Skeletal muscle tissue (tissue), 3 donors: ENCODE measurements at regions not wholly inside any gene's neighbourhood (a gene's known extent, or its start where the extent isn't known, plus 50 kb on each side); places are given as distances from the start of the nearest gene placed in this dataset.
"Not testable (repeated sequence)": the region's sequence is repeated elsewhere in the genome, so short reads cannot be mapped to it uniquely, and the experiment has no call there.

Experiments used
- H3K27ac ChIP-seq: one replicate; pipeline ENCODE4 v1.7.0; 2013; ENCODE audit warnings: mild to moderate bottlenecking, low read depth, low read length, inconsistent platforms
- H3K27me3 ChIP-seq, 3 donors: one replicate each; pipeline ENCODE4 v1.7.0; 2013; ENCODE audit warnings: low read length in 3 of 3; ENCODE audit not compliant: control insufficient read depth in 3 of 3, insufficient read depth in 3 of 3
- H3K36me3 ChIP-seq, 3 donors: one replicate each; pipeline ENCODE4 v1.7.0; 2013; ENCODE audit warnings: low read length in 3 of 3; ENCODE audit not compliant: control insufficient read depth in 3 of 3, insufficient read depth in 3 of 3
- H3K4me1 ChIP-seq, 3 donors: one replicate each; pipeline ENCODE4 v1.7.0; 2013; ENCODE audit warnings: low read length in 3 of 3, mild to moderate bottlenecking in 3 of 3; ENCODE audit not compliant: control insufficient read depth in 3 of 3, insufficient read depth in 3 of 3
- H3K4me3 ChIP-seq, 3 donors: one replicate each; pipeline ENCODE4 v1.7.0; 2013; ENCODE audit warnings: low read length in 3 of 3
- H3K9ac ChIP-seq, 3 donors: one replicate each; pipeline ENCODE4 v1.7.0; 2013; ENCODE audit warnings: low read length in 3 of 3, mild to moderate bottlenecking in 3 of 3, moderate library complexity in 2 of 3, low read depth in 1 of 3
- H3K9me3 ChIP-seq, 3 donors: one replicate each; pipeline ENCODE4 v1.7.0; 2013; ENCODE audit warnings: low read length in 3 of 3; ENCODE audit not compliant: control insufficient read depth in 3 of 3
- donor health status: Osteomylitis.

DNA sequence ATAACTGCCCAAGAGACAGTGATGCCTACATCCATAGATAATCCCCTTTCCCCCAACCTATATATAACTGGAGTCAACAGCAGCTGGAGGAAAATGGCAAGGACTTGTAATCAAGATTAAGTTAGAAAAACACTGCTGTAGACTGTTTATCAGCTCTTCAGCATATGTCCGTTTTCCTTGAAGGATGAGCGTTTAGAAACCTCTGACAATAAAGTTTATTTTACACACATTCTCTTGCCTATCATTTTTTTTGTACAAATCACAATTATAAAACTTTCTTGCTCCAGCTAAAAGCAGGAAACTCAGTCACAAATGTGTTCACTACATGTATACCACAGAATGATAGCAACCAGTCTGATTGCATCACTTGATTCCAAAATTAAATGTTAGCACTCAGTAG, 50.8 kb downstream of the PPIAL4G start:
- H3K4me3 ChIP-seq, H3K27ac ChIP-seq, H3K4me1 ChIP-seq, H3K9ac ChIP-seq, H3K9me3 ChIP-seq, H3K27me3 ChIP-seq, H3K36me3 ChIP-seq: not testable (repeated sequence)

DNA sequence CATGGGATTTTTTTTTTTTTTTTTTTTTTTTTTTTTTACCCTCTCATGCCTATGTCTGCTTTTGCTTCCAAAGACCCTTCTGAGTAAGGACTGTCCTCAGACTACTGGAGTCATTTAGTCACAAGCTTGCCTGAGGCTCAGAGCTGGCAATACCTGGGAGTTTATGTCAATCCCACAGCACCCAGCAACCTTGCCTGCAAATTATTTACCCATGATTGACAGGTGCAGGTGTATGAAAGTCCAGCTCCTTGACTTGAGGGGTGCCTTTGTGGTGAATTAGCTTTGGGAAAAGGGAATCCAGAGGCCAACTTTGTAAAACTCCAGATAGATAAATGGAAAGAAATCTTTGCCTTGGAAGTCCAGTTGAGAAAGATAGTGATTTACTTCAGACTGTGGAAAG, 53.2 kb downstream of the PPIAL4G start:
- not testable (repeated sequence) for H3K9me3 ChIP-seq, H3K4me3 ChIP-seq, H3K27me3 ChIP-seq, H3K36me3 ChIP-seq, H3K27ac ChIP-seq, H3K9ac ChIP-seq, H3K4me1 ChIP-seq

DNA sequence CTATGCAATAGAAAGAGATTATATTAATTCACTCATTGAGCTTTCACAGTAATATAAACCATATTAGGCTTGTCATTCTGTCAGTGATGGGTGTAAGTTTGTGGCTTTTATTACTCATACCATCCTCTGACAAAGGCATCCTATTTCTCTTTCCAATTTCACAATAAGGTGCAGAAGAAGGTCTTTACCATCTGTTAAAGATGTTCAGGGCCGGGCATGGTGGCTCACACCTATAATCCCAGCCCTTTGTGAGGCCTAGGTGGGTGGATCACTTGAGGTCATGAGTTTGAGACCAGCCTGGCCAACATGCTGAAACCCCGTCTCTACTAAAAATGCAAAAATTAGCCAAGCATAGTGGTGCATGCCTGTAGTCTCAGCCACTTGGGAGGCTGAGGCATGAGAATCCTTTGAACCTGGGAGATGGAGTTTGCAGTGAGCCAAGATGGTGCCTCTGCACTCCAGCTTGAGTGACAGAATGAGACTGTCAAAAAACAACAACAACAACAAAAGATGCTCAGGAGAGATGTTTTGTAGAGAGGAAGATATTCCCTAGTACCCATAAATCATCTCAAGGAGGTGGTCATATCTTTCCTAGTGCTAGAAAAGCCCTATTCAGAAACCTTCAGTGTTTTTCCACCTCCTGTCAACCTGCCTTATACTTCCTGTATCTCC, 56.0 kb downstream of the PPIAL4G start:
- not testable (repeated sequence) for H3K4me3 ChIP-seq, H3K4me1 ChIP-seq, H3K9me3 ChIP-seq, H3K36me3 ChIP-seq, H3K27me3 ChIP-seq, H3K27ac ChIP-seq, H3K9ac ChIP-seq

DNA sequence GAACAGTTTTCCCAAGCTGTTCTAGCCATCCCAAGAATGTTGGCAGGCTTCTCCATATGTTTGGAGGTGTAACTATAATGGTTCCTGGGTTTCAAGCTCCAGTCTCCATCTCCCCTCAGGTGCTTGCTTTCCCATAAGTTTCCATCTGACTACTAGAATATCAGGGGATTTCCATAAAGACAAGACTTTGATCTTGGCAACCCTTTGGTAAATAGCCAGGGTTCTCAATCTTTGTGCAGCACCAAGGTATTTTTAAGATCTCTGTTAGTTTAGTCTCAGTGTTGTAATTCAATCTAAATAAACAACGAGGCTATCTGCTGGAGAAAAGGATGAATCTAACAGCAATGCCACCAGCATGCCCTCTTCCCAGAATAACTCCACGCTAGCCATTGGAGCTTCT, 56.7 kb downstream of the PPIAL4G start:
- H3K4me3 ChIP-seq, H3K27me3 ChIP-seq: not testable (repeated sequence)

DNA sequence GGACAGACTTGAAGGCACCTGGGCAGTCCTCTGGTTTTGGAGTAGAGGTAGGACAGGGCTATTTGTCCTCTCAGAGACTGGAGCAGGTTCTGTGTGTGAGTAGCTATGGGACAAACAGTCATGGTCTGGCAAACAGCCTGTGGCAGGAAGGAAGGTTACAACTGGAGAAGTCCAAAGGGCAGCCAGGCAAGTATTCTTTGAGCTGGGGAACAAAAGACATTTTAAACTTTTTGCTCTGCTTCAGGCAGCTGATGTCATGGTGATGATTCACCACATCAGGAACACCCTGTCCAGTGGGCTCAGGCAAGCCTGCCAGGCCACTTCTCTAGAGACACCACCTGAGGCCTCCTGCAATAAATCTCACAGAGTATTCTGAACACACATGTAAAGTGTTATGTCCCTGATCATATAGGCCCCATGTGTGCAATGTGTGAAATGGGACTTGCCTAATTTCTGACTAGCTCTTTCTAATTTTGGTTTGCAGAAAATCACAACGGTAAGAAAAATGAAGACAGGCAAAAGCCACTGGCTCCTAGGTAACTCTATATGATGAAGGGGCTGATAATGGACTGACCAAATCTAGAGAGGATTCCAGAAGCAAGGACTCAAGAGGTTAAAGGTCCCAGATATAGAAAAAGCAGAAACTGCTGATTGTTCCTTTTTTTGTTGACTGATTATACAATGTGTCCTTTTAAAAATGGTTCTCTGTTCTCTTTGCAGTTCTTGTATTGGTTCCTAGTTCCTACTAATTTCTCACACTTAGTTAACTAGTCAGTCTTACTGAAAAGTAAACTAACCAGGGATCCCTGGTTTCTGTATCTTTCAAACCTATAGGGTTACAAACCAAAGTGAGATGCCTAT, 58.7 kb downstream of the PPIAL4G start:
- H3K27me3 ChIP-seq, H3K4me3 ChIP-seq, H3K27ac ChIP-seq, H3K9ac ChIP-seq, H3K4me1 ChIP-seq, H3K36me3 ChIP-seq, H3K9me3 ChIP-seq: not testable (repeated sequence)

More for the DNA sequence above, 56.7 kb downstream of the PPIAL4G start:
- not testable (repeated sequence) for H3K4me1 ChIP-seq, H3K9me3 ChIP-seq, H3K36me3 ChIP-seq, H3K27ac ChIP-seq, H3K9ac ChIP-seq

DNA sequence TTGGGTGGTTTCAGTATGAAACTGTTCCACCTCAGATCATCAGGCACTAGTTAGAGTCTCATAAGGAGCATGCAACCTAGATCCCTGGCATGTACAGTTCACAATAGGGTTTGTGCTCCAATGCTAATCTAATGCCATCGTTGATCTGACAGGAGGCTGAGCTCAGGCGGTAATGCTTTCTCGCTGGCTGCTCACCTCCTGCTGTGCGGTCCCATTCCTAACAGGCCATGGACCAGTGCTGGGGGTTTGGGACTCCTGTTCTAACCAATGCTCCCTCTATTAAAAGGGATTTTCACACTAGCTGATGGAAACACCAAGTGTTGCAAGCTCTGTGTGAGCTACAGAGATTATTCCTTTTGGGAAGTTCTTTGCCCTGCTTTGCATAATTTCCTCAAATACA, 60.2 kb downstream of the PPIAL4G start:
- not testable (repeated sequence) for H3K36me3 ChIP-seq

GRCh38 chr1:148417241-148417640, 65.9 kb downstream of the PPIAL4G start:
- H3K4me3 ChIP-seq, H3K9me3 ChIP-seq, H3K27me3 ChIP-seq, H3K36me3 ChIP-seq, H3K9ac ChIP-seq, H3K4me1 ChIP-seq, H3K27ac ChIP-seq: not testable (repeated sequence)

More for the DNA sequence above, 60.2 kb downstream of the PPIAL4G start:
- not testable (repeated sequence) for H3K9me3 ChIP-seq, H3K4me1 ChIP-seq, H3K27me3 ChIP-seq, H3K9ac ChIP-seq, H3K4me3 ChIP-seq, H3K27ac ChIP-seq

DNA sequence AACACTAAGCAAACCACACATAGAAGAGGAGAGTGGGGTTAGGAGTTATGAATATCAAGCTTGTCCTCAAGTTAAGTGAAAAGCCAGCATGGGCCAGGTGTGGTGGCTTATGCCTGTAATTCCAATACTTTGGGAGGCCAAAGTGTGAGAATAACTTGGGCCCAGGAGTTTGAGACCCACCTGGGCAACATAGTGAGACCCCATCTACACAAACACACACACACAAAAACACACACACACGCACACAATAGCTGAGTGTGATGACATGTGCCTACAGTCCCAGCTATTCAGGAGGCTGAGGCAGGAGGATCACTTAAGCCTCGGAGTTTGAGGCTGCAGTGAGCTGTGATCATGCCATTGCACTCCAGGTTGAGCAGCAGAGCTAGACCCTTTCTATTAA, 69.7 kb downstream of the PPIAL4G start:
- not testable (repeated sequence) for H3K9me3 ChIP-seq, H3K27ac ChIP-seq, H3K27me3 ChIP-seq, H3K9ac ChIP-seq, H3K36me3 ChIP-seq, H3K4me3 ChIP-seq, H3K4me1 ChIP-seq

GRCh38 chr1:148404786-148405568, 78.1 kb downstream of the PPIAL4G start:
- H3K36me3 ChIP-seq, H3K4me3 ChIP-seq, H3K27ac ChIP-seq, H3K9me3 ChIP-seq, H3K27me3 ChIP-seq, H3K4me1 ChIP-seq, H3K9ac ChIP-seq: not testable (repeated sequence)

- not testable (repeated sequence) for H3K27me3 ChIP-seq, H3K9ac ChIP-seq, H3K4me3 ChIP-seq, H3K9me3 ChIP-seq, H3K27ac ChIP-seq, H3K36me3 ChIP-seq, H3K4me1 ChIP-seq
These were observed 79.2 kb downstream of the PPIAL4G start for GRCh38 chr1:148403925-148404324.
